ENCODE measurements at regions not wholly inside any gene's neighbourhood (a gene's known extent, or its start where the extent isn't known, plus 50 kb on each side); places are given as distances from the start of the nearest gene placed in this dataset.

DNA sequence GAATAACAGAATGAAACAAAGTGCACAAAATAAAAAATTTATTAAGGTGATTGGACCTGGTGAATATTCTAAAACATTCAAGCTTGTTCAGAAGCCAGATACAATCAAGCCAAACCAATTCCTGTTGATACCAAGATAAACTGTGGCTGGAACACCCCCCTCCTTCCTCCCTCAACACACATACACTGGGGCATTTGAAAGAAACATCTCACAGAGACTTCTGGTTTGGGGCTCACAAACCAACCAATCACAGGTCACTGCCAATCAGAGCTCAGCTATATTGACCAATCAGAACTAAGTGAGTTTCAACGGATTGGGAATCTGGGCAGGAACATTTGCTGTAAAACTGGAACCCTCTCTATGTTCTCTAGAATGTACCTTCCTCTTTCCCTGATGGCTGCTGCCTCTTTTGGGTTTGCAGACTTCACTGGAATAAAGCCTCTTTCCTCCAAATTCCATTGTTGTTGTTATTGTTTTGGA lies 340.6 kb upstream of the GOLIM4 start:
- Mint-ChIP-seq H3K27ac (peak overlapping the region; percentile 69), H3K4me3 (ENCODE audit: low read depth) (no peak overlapping the region), H3K36me3 (ENCODE audit: insufficient read depth) (peaks cover 2% of the 10 kb centered on the region), H3K4me1 (ENCODE audit: low read depth) (no peaks in the 10 kb centered on the region), H3K27me3 (no peaks in the 10 kb centered on the region), H3K9me3 (ENCODE audit: low read depth) (peaks cover 3% of the 10 kb centered on the region)
- TF ChIP-seq, protein P1, sequence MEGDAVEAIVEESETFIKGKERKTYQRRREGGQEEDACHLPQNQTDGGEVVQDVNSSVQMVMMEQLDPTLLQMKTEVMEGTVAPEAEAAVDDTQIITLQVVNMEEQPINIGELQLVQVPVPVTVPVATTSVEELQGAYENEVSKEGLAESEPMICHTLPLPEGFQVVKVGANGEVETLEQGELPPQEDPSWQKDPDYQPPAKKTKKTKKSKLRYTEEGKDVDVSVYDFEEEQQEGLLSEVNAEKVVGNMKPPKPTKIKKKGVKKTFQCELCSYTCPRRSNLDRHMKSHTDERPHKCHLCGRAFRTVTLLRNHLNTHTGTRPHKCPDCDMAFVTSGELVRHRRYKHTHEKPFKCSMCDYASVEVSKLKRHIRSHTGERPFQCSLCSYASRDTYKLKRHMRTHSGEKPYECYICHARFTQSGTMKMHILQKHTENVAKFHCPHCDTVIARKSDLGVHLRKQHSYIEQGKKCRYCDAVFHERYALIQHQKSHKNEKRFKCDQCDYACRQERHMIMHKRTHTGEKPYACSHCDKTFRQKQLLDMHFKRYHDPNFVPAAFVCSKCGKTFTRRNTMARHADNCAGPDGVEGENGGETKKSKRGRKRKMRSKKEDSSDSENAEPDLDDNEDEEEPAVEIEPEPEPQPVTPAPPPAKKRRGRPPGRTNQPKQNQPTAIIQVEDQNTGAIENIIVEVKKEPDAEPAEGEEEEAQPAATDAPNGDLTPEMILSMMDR (IDR thresholded peaks at IDR 0.05; ENCODE audit: unreplicated experiment), result no peak
- DNase-seq (ENCODE audit: low spot score, unreplicated experiment), result no peak

DNA sequence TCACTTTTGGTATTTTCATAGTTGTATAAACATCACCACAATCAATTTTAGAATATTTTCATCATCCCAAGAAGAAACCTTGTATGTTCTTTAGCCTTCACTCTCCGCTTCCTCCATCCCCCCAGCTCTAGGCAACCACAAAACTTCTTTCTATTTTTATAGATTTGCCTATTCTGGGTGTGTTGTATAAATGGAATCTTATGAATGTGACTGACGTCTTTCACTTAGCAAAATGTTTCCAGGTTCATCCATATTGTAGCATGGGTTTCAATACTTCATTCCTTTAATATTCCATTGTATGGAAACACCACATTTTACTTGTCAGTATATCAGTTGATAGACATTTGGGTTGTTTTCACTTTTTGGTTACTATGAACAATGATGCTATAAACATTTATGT lies 335.8 kb upstream of the GOLIM4 start:
- Mint-ChIP-seq H3K9me3 (ENCODE audit: low read depth) (peaks cover 3% of the 10 kb centered on the region), H3K36me3 (ENCODE audit: insufficient read depth) (peaks cover 2% of the 10 kb centered on the region), H3K4me1 (ENCODE audit: low read depth) (no peaks in the 10 kb centered on the region), H3K27me3 (no peaks in the 10 kb centered on the region), H3K27ac (no peak overlapping the region), H3K4me3 (ENCODE audit: low read depth) (no peak overlapping the region)
- TF ChIP-seq, protein P1 (IDR thresholded peaks at IDR 0.05; ENCODE audit: unreplicated experiment), result no peak
- DNase-seq (ENCODE audit: low spot score, unreplicated experiment), result no peak

DNA sequence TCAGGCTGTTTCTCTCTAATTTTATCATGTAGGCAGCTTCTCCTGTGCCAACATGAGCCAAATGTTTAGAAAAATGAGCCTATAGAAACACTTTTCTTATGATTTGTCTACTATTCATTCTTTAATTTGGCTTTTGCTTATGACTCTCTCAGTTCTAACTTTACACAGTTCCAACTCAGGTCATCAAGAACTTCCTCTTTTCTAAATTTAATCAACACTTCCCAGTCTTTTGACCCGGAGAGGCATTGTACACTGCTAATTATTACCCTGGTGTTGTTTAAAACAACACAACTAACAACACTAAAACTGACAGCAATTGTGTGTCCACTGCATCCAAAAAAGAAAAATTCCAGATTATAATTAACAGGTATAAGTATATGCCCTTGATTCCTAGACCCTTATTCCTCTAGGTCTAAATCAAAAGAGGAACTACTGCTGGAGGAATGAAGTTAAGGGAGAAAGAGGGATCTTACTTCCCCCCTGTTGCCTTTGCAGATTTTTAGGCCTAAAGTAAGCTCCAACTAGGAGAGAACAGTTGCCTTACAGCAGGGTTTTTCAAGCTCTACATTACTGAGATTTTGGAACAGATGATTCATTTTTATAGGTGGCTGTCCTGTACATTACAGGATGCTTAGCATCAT lies 332.2 kb upstream of the GOLIM4 start:
- Mint-ChIP-seq H3K36me3 (ENCODE audit: insufficient read depth) (peaks cover 6% of the 10 kb centered on the region), H3K27ac (no peak overlapping the region), H3K4me3 (ENCODE audit: low read depth) (no peak overlapping the region), H3K9me3 (ENCODE audit: low read depth) (peaks cover 3% of the 10 kb centered on the region), H3K4me1 (ENCODE audit: low read depth) (peaks cover 7% of the 10 kb centered on the region), H3K27me3 (no peaks in the 10 kb centered on the region)
- DNase-seq (ENCODE audit: low spot score, unreplicated experiment), result no peak
- TF ChIP-seq, protein P1 (IDR thresholded peaks at IDR 0.05; ENCODE audit: unreplicated experiment), result no peak

DNA sequence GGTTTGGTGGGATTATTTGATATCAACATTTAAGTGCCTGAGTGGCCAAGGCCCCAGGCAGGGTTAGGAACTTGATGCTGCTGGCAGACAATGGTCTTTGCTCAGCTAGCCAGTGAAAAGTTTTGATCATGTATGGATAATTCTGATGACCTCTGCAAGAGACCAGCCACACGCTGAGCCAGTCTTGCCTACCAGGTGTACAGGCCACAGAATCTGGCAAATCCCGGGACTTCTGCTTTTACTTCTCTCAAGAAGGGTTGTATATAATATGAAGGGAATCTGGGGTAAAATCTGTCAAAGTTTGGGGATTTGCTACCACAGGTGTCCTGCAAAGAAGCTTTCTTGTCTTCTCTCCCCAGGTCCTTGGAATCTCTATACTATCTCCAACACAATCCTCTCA lies 331.4 kb upstream of the GOLIM4 start:
- H3K36me3 Mint-ChIP-seq (ENCODE audit: insufficient read depth), result peaks cover 6% of the 10 kb centered on the region
- TF ChIP-seq, protein P1 (IDR thresholded peaks at IDR 0.05; ENCODE audit: unreplicated experiment), result no peak
- no peak overlapping the region for H3K27ac Mint-ChIP-seq
- no peak overlapping the region for H3K4me3 Mint-ChIP-seq (ENCODE audit: low read depth)
- no peak for DNase-seq (ENCODE audit: low spot score, unreplicated experiment)
- H3K9me3 Mint-ChIP-seq (ENCODE audit: low read depth), result peaks cover 3% of the 10 kb centered on the region
- H3K4me1 Mint-ChIP-seq (ENCODE audit: low read depth), result peaks cover 7% of the 10 kb centered on the region
- no peaks in the 10 kb centered on the region for H3K27me3 Mint-ChIP-seq

DNA sequence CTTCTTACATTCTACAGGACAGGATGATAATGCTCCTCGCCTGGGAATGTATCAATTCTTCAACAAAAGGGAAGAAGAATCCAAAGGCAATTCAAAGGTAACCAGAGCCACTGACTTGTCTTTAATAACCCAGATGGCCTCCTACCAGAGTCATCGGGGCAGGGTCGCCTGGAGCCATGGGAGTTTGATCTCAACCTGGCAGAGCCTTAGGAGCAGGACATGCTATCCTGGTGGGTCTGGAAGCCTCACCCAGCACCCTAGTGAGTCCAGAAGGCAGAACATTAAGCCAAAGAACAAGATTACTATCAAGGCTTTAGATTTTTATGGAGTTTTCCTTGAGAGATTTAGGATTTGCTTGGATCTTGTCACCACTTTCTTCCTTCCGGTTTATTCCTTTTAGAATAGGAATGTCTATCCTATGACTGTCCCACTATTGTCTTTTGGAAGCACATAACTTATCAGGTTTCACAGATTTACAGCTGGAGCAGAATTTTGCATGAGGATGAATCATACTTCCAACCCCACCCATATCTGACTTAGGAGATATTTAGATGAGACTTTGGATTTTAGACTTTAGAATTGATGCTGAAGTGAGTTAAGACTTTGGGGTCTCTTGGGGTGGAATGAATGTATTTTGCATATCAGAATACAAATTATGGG lies 330.3 kb upstream of the GOLIM4 start:
- Mint-ChIP-seq H3K36me3 (ENCODE audit: insufficient read depth) (peaks cover 7% of the 10 kb centered on the region), H3K27ac (no peak overlapping the region), H3K4me1 (ENCODE audit: low read depth) (peaks cover 7% of the 10 kb centered on the region), H3K9me3 (ENCODE audit: low read depth) (peaks cover 3% of the 10 kb centered on the region), H3K4me3 (ENCODE audit: low read depth) (no peak overlapping the region), H3K27me3 (no peaks in the 10 kb centered on the region)
- TF ChIP-seq, protein P1 (IDR thresholded peaks at IDR 0.05; ENCODE audit: unreplicated experiment), result no peak
- no peak for DNase-seq (ENCODE audit: low spot score, unreplicated experiment)

Data from progenitor cell of endocrine pancreas (in vitro differentiated cells).